ENCODE measurements at regions not wholly inside any gene's neighbourhood (a gene's known extent, or its start where the extent isn't known, plus 50 kb on each side); places are given as distances from the start of the nearest gene placed in this dataset.

- no peak for TF ChIP-seq CTCF (IDR thresholded peaks at IDR 0.05; ENCODE audit: insufficient read depth, low read length)
- TF ChIP-seq GABPA (IDR thresholded peaks at IDR 0.05; ENCODE audit: low read depth): no peak
- no peak for TF ChIP-seq SPI1 (IDR thresholded peaks at IDR 0.05; ENCODE audit: borderline replicate concordance, low read depth)
- TF ChIP-seq REST (IDR thresholded peaks at IDR 0.05; ENCODE audit: insufficient replicate concordance, low read depth): no peak
- no peak for TF ChIP-seq POLR2AphosphoS5 (IDR thresholded peaks at IDR 0.05; ENCODE audit: low read depth)
Observed at GRCh38 chr6:43877463-43878126, 107.6 kb downstream of the VEGFA start.
